Lower leg skin (tissue), 4 donors: ENCODE measurements at regions not wholly inside any gene's neighbourhood (a gene's known extent, or its start where the extent isn't known, plus 50 kb on each side); places are given as distances from the start of the nearest gene placed in this dataset.

ENCODE experiments used
- DNase-seq, 2 donors: peaks; one replicate each; pipeline ENCODE4 v3.0.0-alpha.2; 2019; ENCODE audit warnings: low spot score in 2 of 2
- H3K4me3 ChIP-seq: fragments of 200-600 bp; sonication (generic); 2 replicates; pipeline ENCODE4 v1.5.1; 2017; ENCODE audit warnings: mild to moderate bottlenecking, low read depth; ENCODE audit not compliant: poor library complexity, severe bottlenecking
- CTCF ChIP-seq, 3 donors: fragments of 450-650 bp; IDR thresholded peaks; one replicate each; pipeline ENCODE4 v1.5.1; 2016; ENCODE audit warnings: antibody characterized with exemption in 3 of 3, mild to moderate bottlenecking in 3 of 3, moderate library complexity in 2 of 3
- POLR2A ChIP-seq, 2 donors: fragments of 450-650 bp; IDR thresholded peaks; one replicate each; pipeline ENCODE4 v1.6.1; 2016 to 2017; ENCODE audit warnings: antibody characterized with exemption in 2 of 2, mild to moderate bottlenecking in 1 of 2, moderate library complexity in 1 of 2
- WGBS, 2 donors: methylation state at CpG; one replicate each; pipeline ENCODE4 v1.1.5; 2018; 5-methylcytosine and 5-hydroxymethylcytosine counted together
- intact Hi-C: fragments of 100-400 bp; cut with DNase I; formaldehyde crosslinking; loops from one replicate; pipeline ENCODE4 v1.15.0; 2023; ENCODE audit warnings: low total_unique reads

- intact Hi-C loops: loop anchor here (10.0 kb wide), 1 partner anchor 138 kb away; the partner anchor contains the start of gene ID2
- WGBS, 2 donors: 77 to 86% methylated on average over 16 of the region's 16 CpGs
- no peak for TF ChIP-seq POLR2A (IDR thresholded peaks at IDR 0.05)
- TF ChIP-seq CTCF (IDR thresholded peaks at IDR 0.05): no peak
- DNase-seq: peak in 1 of 2 donors; percentile 57
- no peak overlapping the region for H3K4me3 ChIP-seq
Measured at GRCh38 chr2:8546612-8547283, 135.1 kb upstream of the ID2 start.

GRCh38 chr2:8547284-8548064, 134.4 kb upstream of the ID2 start:
- DNase-seq: no peak
- no peak for TF ChIP-seq CTCF (IDR thresholded peaks at IDR 0.05)
- TF ChIP-seq POLR2A (IDR thresholded peaks at IDR 0.05): no peak
- intact Hi-C loops: loop anchor here (10.0 kb wide), 1 partner anchor 137 kb away; the partner anchor contains the start of gene ID2
- H3K4me3 ChIP-seq: no peak overlapping the region
- WGBS, 2 donors: 95 to 98% methylated on average over 20 of the region's 20 CpGs

GRCh38 chr2:8548065-8548618, 133.7 kb upstream of the ID2 start:
- intact Hi-C loops: loop anchor here (10.0 kb wide), 1 partner anchor 137 kb away; the partner anchor contains the start of gene ID2
- H3K4me3 ChIP-seq: no peak overlapping the region
- DNase-seq: no peak
- 90 to 91% methylated on average over 6 to 9 of the region's 9 CpGs for WGBS, 2 donors
- no peak for TF ChIP-seq POLR2A (IDR thresholded peaks at IDR 0.05)
- no peak for TF ChIP-seq CTCF (IDR thresholded peaks at IDR 0.05)

GRCh38 chr2:8548619-8549150, 133.2 kb upstream of the ID2 start:
- TF ChIP-seq POLR2A (IDR thresholded peaks at IDR 0.05) (no peak), CTCF (IDR thresholded peaks at IDR 0.05) (no peak)
- 77 to 81% methylated on average over 6 of the region's 6 CpGs for WGBS, 2 donors
- H3K4me3 ChIP-seq: no peak overlapping the region
- DNase-seq: peak in 1 of 2 donors; percentile 39
- intact Hi-C loops: loop anchor here (10.0 kb wide), 1 partner anchor 136 kb away; the partner anchor contains the start of gene ID2

GRCh38 chr2:8549273-8549922, 132.5 kb upstream of the ID2 start:
- 94 to 97% methylated on average over 11 of the region's 11 CpGs for WGBS, 2 donors
- intact Hi-C loops: loop anchor here (10.0 kb wide), 1 partner anchor 135 kb away; the partner anchor contains the start of gene ID2
- DNase-seq: peak in 1 of 2 donors; percentile 46

More at GRCh38 chr2:8549273-8549922, 132.5 kb upstream of the ID2 start:
- TF ChIP-seq POLR2A (IDR thresholded peaks at IDR 0.05) (no peak), CTCF (IDR thresholded peaks at IDR 0.05) (no peak)
- no peak overlapping the region for H3K4me3 ChIP-seq
